ENCODE measurements at regions not wholly inside any gene's neighbourhood (a gene's known extent, or its start where the extent isn't known, plus 50 kb on each side); places are given as distances from the start of the nearest gene placed in this dataset.

GRCh38 chr13:18948664-18949488, 232.7 kb downstream of the TUBA3C start:
- TF ChIP-seq ZFP37 (tag by site-specific recombination; IDR thresholded peaks at IDR 0.05) (no peak), ZBTB10 (tag by site-specific recombination; IDR thresholded peaks at IDR 0.05) (no peak), ZNF792 (tag by site-specific recombination; IDR thresholded peaks at IDR 0.05) (no peak), ZNF2 (tag by site-specific recombination; IDR thresholded peaks at IDR 0.05) (no peak), TRIM28 (IDR thresholded peaks at IDR 0.05; ENCODE audit: borderline replicate concordance, low read length) (no peak), ZSCAN5A (tag by site-specific recombination; IDR thresholded peaks at IDR 0.05) (no peak), ZNF311 (tag by site-specific recombination; IDR thresholded peaks at IDR 0.05; ENCODE audit: borderline replicate concordance) (no peak), CTCF (tag by site-specific recombination; IDR thresholded peaks at IDR 0.05) (no peak), GLIS2 (tag by site-specific recombination; IDR thresholded peaks at IDR 0.05) (no peak)

All from HEK293 (cell line).